GM23338 (cell line): ENCODE measurements at regions not wholly inside any gene's neighbourhood (a gene's known extent, or its start where the extent isn't known, plus 50 kb on each side); places are given as distances from the start of the nearest gene placed in this dataset.

Source experiments
- ATAC-seq: fragments of 200-7000 bp; cut with Tn5 transposase; 3 replicates; pipeline ENCODE4 v1.9.1; 2020
- DNase-seq: peaks from one replicate; pipeline ENCODE4 v3.0.0-alpha.2; 2015; ENCODE audit warnings: low spot score
- H2AFZ ChIP-seq: fragments of 200-600 bp; sonication (generic); 2 replicates; pipeline ENCODE4 v1.8.0; 2016; ENCODE audit warnings: antibody characterized with exemption, mild to moderate bottlenecking, moderate library complexity
- H3F3A ChIP-seq: fragments of 200-600 bp; sonication (generic); replicated peaks from 2 replicates; pipeline ENCODE4 v1.8.0; 2017; ENCODE audit warnings: antibody characterized with exemption, mixed run types, low read depth
- H3K27ac ChIP-seq: fragments of 200-600 bp; sonication (generic); 2 replicates; pipeline ENCODE4 v1.6.1; 2016; ENCODE audit warnings: low read depth
- H3K27me3 ChIP-seq: fragments of 200-600 bp; sonication (generic); 2 replicates; pipeline ENCODE4 v1.8.0; 2016; ENCODE audit warnings: mild to moderate bottlenecking, mixed run types, moderate library complexity; ENCODE audit not compliant: insufficient read depth
- H3K36me3 ChIP-seq: fragments of 200-600 bp; sonication (generic); 2 replicates; pipeline ENCODE4 v1.8.0; 2016; ENCODE audit warnings: mild to moderate bottlenecking; ENCODE audit not compliant: insufficient read depth
- H3K4me1 ChIP-seq: fragments of 200-600 bp; sonication (generic); 2 replicates; pipeline ENCODE4 v1.8.0; 2016; ENCODE audit warnings: mild to moderate bottlenecking, moderate library complexity; ENCODE audit not compliant: insufficient read depth
- H3K4me2 ChIP-seq: fragments of 200-600 bp; sonication (generic); 2 replicates; pipeline ENCODE4 v1.7.1; 2017; ENCODE audit warnings: mixed run types
- H3K4me3 ChIP-seq: fragments of 200-600 bp; sonication (generic); 2 replicates; pipeline ENCODE4 v1.6.1; 2016; ENCODE audit warnings: mixed run types
- H3K79me2 ChIP-seq: fragments of 200-600 bp; sonication (generic); replicated peaks from 2 replicates; pipeline ENCODE4 v1.8.0; 2017; ENCODE audit warnings: mild to moderate bottlenecking; ENCODE audit not compliant: insufficient read depth
- H3K9me2 ChIP-seq: fragments of 200-600 bp; sonication (generic); 2 replicates; pipeline ENCODE4 v1.8.0; 2017; ENCODE audit not compliant: insufficient read depth
- H4K20me1 ChIP-seq: fragments of 200-600 bp; sonication (generic); replicated peaks from 2 replicates; pipeline ENCODE4 v1.8.0; 2017; ENCODE audit warnings: mild to moderate bottlenecking; ENCODE audit not compliant: insufficient read depth
- H3K27ac Mint-ChIP-seq: 2 replicates; pipeline ENCODE4 v1.8.0; 2020; ENCODE audit warnings: inconsistent platforms, mild to moderate bottlenecking, moderate library complexity, mixed read lengths
- H3K27me3 Mint-ChIP-seq: 3 replicates; pipeline ENCODE4 v1.8.0; 2022; ENCODE audit warnings: low read depth, mild to moderate bottlenecking, moderate library complexity, mixed read lengths, inconsistent platforms; ENCODE audit not compliant: insufficient read depth, poor library complexity
- H3K36me3 Mint-ChIP-seq: 3 replicates; pipeline ENCODE4 v1.8.0; 2021; ENCODE audit warnings: low read depth, mild to moderate bottlenecking, inconsistent platforms, moderate library complexity, mixed read lengths
- H3K4me1 Mint-ChIP-seq: 3 replicates; pipeline ENCODE4 v1.8.0; 2020; ENCODE audit warnings: mild to moderate bottlenecking, inconsistent platforms, mixed read lengths
- H3K4me3 Mint-ChIP-seq: 3 replicates; pipeline ENCODE4 v1.8.0; 2021; ENCODE audit warnings: moderate library complexity, mild to moderate bottlenecking, inconsistent platforms, mixed read lengths
- H3K9me3 Mint-ChIP-seq: 3 replicates; pipeline ENCODE4 v1.8.0; 2020; ENCODE audit warnings: moderate library complexity, mild to moderate bottlenecking, inconsistent platforms, mixed read lengths
- POLR2AphosphoS5 ChIP-seq: IDR thresholded peaks from 2 replicates; pipeline ENCODE4 v1.6.1; 2016; ENCODE audit warnings: antibody characterized with exemption, low read depth
- REST ChIP-seq: IDR thresholded peaks from one replicate; pipeline ENCODE4 v1.6.1; 2018; ENCODE audit warnings: antibody characterized with exemption; ENCODE audit not compliant: unreplicated experiment
- STAT1 ChIP-seq: IDR thresholded peaks from one replicate; pipeline ENCODE4 v1.6.1; 2016; ENCODE audit warnings: antibody characterized with exemption; ENCODE audit not compliant: unreplicated experiment
- ZNF114 ChIP-seq: fragments of 250-450 bp; sonication (Bioruptor Pico); IDR thresholded peaks from 2 replicates; pipeline ENCODE4 v1.5.0; 2020; ENCODE audit warnings: mild to moderate bottlenecking, moderate library complexity
- ZNF331 ChIP-seq: fragments of 250-450 bp; sonication (Bioruptor Pico); IDR thresholded peaks from 2 replicates; pipeline ENCODE4 v1.5.0; 2020; ENCODE audit warnings: low read depth, mild to moderate bottlenecking, moderate library complexity

DNA sequence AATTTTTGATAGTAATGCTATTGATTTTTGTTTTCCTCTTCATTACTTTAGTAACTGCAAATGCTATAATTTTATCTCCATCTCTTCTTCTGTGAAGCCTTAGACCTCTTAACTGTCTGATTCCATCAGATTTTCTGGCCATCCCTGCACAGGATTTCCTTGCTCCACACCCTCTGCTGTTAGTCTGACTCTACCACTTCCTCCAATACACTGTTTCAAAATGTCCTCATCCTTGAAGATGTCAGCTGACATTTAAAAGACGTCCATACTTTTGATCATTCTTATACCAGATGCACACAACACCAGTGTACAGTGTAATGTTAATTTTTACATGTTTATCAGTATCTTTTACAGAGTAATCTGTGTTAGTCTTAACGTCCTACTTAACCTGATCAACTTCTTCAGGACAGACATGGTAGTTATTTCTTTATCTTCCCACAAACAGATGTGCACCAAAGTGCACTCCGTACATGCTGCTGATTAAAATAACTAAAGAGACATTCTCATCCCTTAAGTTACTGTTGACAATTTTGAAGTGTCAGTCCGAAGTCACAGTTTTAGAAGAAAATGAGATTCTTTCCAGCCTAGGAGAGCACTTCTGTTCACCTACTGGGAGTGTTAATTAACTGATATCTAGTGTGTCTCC is 102.4 kb upstream of the RASGRP1 start:
- peaks cover under 1% of the 10 kb centered on the region; the same call in 2 of the 3 replicates for H3K4me1 Mint-ChIP-seq

GRCh38 chr15:38667890-38668850 is 103.6 kb upstream of the RASGRP1 start:
- Mint-ChIP-seq H3K9me3 (no peaks in the 10 kb centered on the region), H3K36me3 (no peaks in the 10 kb centered on the region), H3K4me1 (peaks cover 6% of the 10 kb centered on the region), H3K4me3 (no peak overlapping the region), H3K27me3 (no peaks in the 10 kb centered on the region), H3K27ac (no peak overlapping the region)
- Histone ChIP-seq H3F3A (no peaks in the 10 kb centered on the region), H3K4me2 (no peak overlapping the region), H3K4me3 (no peak overlapping the region), H3K9me2 (peaks cover 7% of the 10 kb centered on the region; the same call in 1 of the 2 replicates), H2AFZ (peak overlapping the region; percentile 38; the same call in 1 of the 2 replicates), H3K79me2 (no peaks in the 10 kb centered on the region), H4K20me1 (no peaks in the 10 kb centered on the region), H3K27ac (no peak overlapping the region), H3K36me3 (no peaks in the 10 kb centered on the region), H3K4me1 (0 out of 2 replicates have a peak, but pooled peaks cover 6% of the 10 kb centered on the region), H3K27me3 (no peaks in the 10 kb centered on the region)
- TF ChIP-seq STAT1 (no peak), ZNF114 (CRISPR knock-in tag) (no peak)
- DNase-seq (no peak), ATAC-seq (no peak)

More for the DNA sequence above, 102.4 kb upstream of the RASGRP1 start:
- H3F3A ChIP-seq: no peaks in the 10 kb centered on the region
- no peak overlapping the region for H3K27ac ChIP-seq
- no peaks in the 10 kb centered on the region for H4K20me1 ChIP-seq
- no peak overlapping the region for H3K4me3 ChIP-seq
- TF ChIP-seq ZNF331 (CRISPR knock-in tag) (no peak), REST (no peak), POLR2AphosphoS5 (no peak)
- H3K27ac Mint-ChIP-seq: no peak overlapping the region
- H3K4me3 Mint-ChIP-seq: no peak overlapping the region
- H3K4me2 ChIP-seq: no peak overlapping the region
- no peaks in the 10 kb centered on the region for H3K36me3 ChIP-seq
- no peaks in the 10 kb centered on the region for H3K79me2 ChIP-seq
- no peaks in the 10 kb centered on the region for H3K27me3 ChIP-seq
- ATAC-seq: no peak
- no peaks in the 10 kb centered on the region for H3K27me3 Mint-ChIP-seq
- no peaks in the 10 kb centered on the region for H3K36me3 Mint-ChIP-seq
- H3K9me3 Mint-ChIP-seq: no peaks in the 10 kb centered on the region
- peaks cover 7% of the 10 kb centered on the region; the same call in 1 of the 2 replicates for H3K9me2 ChIP-seq
- no peaks in the 10 kb centered on the region for H3K4me1 ChIP-seq
- no peak for DNase-seq
- H2AFZ ChIP-seq: no peak overlapping the region
